Body of pancreas (tissue), 4 donors: ENCODE measurements at regions not wholly inside any gene's neighbourhood (a gene's known extent, or its start where the extent isn't known, plus 50 kb on each side); places are given as distances from the start of the nearest gene placed in this dataset.
"Not testable (repeated sequence)": the region's sequence is repeated elsewhere in the genome, so short reads cannot be mapped to it uniquely, and the experiment has no call there.

Experiments used
- POLR2A ChIP-seq, 3 donors: fragments of 450-650 bp; IDR thresholded peaks; one replicate each; pipeline ENCODE4 v1.6.1; 2016; ENCODE audit warnings: antibody characterized with exemption in 3 of 3, mild to moderate bottlenecking in 2 of 3
- TF ChIP-seq, protein P1 (sequence below), 7 experiments: fragments of 450-650 bp in 4 of 7; fragments of 200-600 bp in 3 of 7; sonication (generic) in 3 of 7; IDR thresholded peaks; one replicate each; pipeline ENCODE4 v1.5.1; 2016 to 2019; ENCODE audit warnings: antibody characterized with exemption in 7 of 7

DNA sequence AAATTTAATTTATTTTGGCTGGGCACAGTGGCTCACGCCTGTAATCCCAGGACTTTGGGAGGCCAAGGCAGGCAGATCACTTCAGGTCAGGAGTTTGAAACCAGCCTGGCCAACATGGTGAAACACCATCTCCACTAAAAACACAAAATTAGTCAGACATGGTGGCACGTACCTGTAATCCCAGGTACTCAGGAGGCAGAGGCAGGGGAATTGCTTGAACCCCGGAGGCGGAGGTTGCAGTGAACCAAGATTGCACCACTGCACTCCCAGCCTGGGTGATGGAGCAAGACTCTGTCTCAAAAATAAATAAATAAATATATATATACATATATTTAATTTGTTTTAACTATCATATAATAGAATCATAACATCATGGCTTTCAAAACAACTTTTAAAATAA, 482.1 kb upstream of the AUTS2 start:
- TF ChIP-seq, protein P1, sequence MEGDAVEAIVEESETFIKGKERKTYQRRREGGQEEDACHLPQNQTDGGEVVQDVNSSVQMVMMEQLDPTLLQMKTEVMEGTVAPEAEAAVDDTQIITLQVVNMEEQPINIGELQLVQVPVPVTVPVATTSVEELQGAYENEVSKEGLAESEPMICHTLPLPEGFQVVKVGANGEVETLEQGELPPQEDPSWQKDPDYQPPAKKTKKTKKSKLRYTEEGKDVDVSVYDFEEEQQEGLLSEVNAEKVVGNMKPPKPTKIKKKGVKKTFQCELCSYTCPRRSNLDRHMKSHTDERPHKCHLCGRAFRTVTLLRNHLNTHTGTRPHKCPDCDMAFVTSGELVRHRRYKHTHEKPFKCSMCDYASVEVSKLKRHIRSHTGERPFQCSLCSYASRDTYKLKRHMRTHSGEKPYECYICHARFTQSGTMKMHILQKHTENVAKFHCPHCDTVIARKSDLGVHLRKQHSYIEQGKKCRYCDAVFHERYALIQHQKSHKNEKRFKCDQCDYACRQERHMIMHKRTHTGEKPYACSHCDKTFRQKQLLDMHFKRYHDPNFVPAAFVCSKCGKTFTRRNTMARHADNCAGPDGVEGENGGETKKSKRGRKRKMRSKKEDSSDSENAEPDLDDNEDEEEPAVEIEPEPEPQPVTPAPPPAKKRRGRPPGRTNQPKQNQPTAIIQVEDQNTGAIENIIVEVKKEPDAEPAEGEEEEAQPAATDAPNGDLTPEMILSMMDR (IDR thresholded peaks at IDR 0.05): not testable (repeated sequence)
- TF ChIP-seq POLR2A (IDR thresholded peaks at IDR 0.05): not testable (repeated sequence)
